Hematopoietic multipotent progenitor cell treated with erythropoietin and hydrocortisone succinate and interleukin-3 and kit ligand, for 8 days (in vitro differentiated cells): ENCODE measurements at regions not wholly inside any gene's neighbourhood (a gene's known extent, or its start where the extent isn't known, plus 50 kb on each side); places are given as distances from the start of the nearest gene placed in this dataset.
A peak's percentile ranks its signal among the peaks of the same experiment; 100 is the strongest.
"Not testable (repeated sequence)": the region's sequence is repeated elsewhere in the genome, so short reads cannot be mapped to it uniquely, and the experiment has no call there.

Experiments
- DNase-seq: peaks from one replicate; pipeline ENCODE4 v3.0.0-alpha.2; 2015

GRCh38 chrX:13518126-13518525, 51.3 kb upstream of the EGFL6 start:
- DNase-seq, result no peak

- DNase-seq, result no peak
These were observed 54.0 kb upstream of the EGFL6 start for GRCh38 chrX:13515211-13515930.

- no peak for DNase-seq
These were observed 57.5 kb upstream of the EGFL6 start for GRCh38 chrX:13511944-13512330.

GRCh38 chrX:13511241-13511943, 58.0 kb upstream of the EGFL6 start:
- DNase-seq, result peak; percentile 58

- DNase-seq, result no peak
These were observed 61.5 kb upstream of the EGFL6 start for GRCh38 chrX:13507893-13508292.

- DNase-seq, result peak; percentile 64
These were observed 62.8 kb upstream of the EGFL6 start for GRCh38 chrX:13506574-13506973.

- DNase-seq, result no peak
These were observed 66.8 kb upstream of the EGFL6 start for GRCh38 chrX:13502590-13502989.

GRCh38 chrX:13499736-13500135, 69.7 kb upstream of the EGFL6 start:
- no peak for DNase-seq

GRCh38 chrX:13498238-13498637, 71.2 kb upstream of the EGFL6 start:
- DNase-seq, result no peak

GRCh38 chrX:13495232-13495631, 74.2 kb upstream of the EGFL6 start:
- DNase-seq, result no peak

GRCh38 chrX:13494562-13494961, 74.8 kb upstream of the EGFL6 start:
- DNase-seq, result no peak

- DNase-seq, result no peak
These were observed 75.7 kb upstream of the EGFL6 start for GRCh38 chrX:13493659-13494058.

- DNase-seq, result no peak
These were observed 77.1 kb upstream of the EGFL6 start for GRCh38 chrX:13492286-13492685.

GRCh38 chrX:13491061-13491460, 78.3 kb upstream of the EGFL6 start:
- DNase-seq, result no peak

- peak; percentile 44 for DNase-seq
These were observed 79.9 kb upstream of the EGFL6 start for GRCh38 chrX:13489454-13489853.

- peak; percentile 40 for DNase-seq
These were observed 81.5 kb upstream of the EGFL6 start for GRCh38 chrX:13487731-13488505.

- no peak for DNase-seq
These were observed 84.2 kb upstream of the EGFL6 start for GRCh38 chrX:13485167-13485566.

GRCh38 chrX:13483773-13484172, 85.6 kb upstream of the EGFL6 start:
- no peak for DNase-seq

- DNase-seq, result no peak
These were observed 86.5 kb upstream of the EGFL6 start for GRCh38 chrX:13482746-13483541.

- DNase-seq, result not testable (repeated sequence)
These were observed 88.6 kb upstream of the EGFL6 start for GRCh38 chrX:13480780-13481179.

GRCh38 chrX:13479452-13479813, 90.0 kb upstream of the EGFL6 start:
- no peak for DNase-seq

- no peak for DNase-seq
These were observed 90.5 kb upstream of the EGFL6 start for GRCh38 chrX:13478740-13479451.
